ENCODE measurements at regions not wholly inside any gene's neighbourhood (a gene's known extent, or its start where the extent isn't known, plus 50 kb on each side); places are given as distances from the start of the nearest gene placed in this dataset.

GRCh38 chr16:24668481-24669061, 60.9 kb upstream of the TNRC6A start:
- Histone ChIP-seq H3K27ac (no peak overlapping the region), H3K79me2 (ENCODE audit: low read depth) (no peaks in the 10 kb centered on the region), H3K4me2 (no peak overlapping the region), H3K27me3 (ENCODE audit: insufficient read depth, low read depth) (no peaks in the 10 kb centered on the region), H3K4me1 (replicated peaks; ENCODE audit: insufficient read depth) (peaks cover 12% of the 10 kb centered on the region; the same call in 1 of the 2 replicates), H3K36me3 (ENCODE audit: low read depth) (no peaks in the 10 kb centered on the region), H3K9me2 (ENCODE audit: insufficient read depth) (no peaks in the 10 kb centered on the region), H4K20me1 (ENCODE audit: insufficient read depth) (no peaks in the 10 kb centered on the region), H2AFZ (no peak overlapping the region), H3F3A (ENCODE audit: insufficient read depth, low read depth) (peaks cover 19% of the 10 kb centered on the region; the same call in 1 of the 2 replicates), H3K9me3 (ENCODE audit: insufficient read depth, low read depth) (no peaks in the 10 kb centered on the region), H3K4me3 (no peak overlapping the region)
- TF ChIP-seq CTCF (conservative IDR thresholded peaks at IDR 0.05) = no peak
- no peak for TF ChIP-seq EZH2 (IDR thresholded peaks at IDR 0.05; ENCODE audit: low read depth)
- POLR2A ChIA-PET (ENCODE audit: unreplicated experiment) = interaction anchor here (0.6 kb wide), 1 partner anchor 12 kb away, joined by 8 read pairs; no protein-coding TSS in a partner anchor
- DNase-seq = no peak
- intact Hi-C loops (cut with micrococcal nuclease; ENCODE audit: unreplicated experiment) = no loop called here
- BruUV-seq (replicated peaks) = no TSS peak
- CTCF ChIA-PET = no interaction called here

- no peaks in the 10 kb centered on the region for H3K9me3 ChIP-seq (ENCODE audit: insufficient read depth, low read depth)
- DNase-seq = no peak
- H3F3A ChIP-seq (ENCODE audit: insufficient read depth, low read depth) = peaks cover 19% of the 10 kb centered on the region; the same call in 1 of the 2 replicates
- H2AFZ ChIP-seq = no peak overlapping the region
- intact Hi-C loops (cut with micrococcal nuclease; ENCODE audit: unreplicated experiment) = no loop called here
- TF ChIP-seq CTCF (conservative IDR thresholded peaks at IDR 0.05) = no peak
- no peak for TF ChIP-seq EZH2 (IDR thresholded peaks at IDR 0.05; ENCODE audit: low read depth)
- H4K20me1 ChIP-seq (ENCODE audit: insufficient read depth) = no peaks in the 10 kb centered on the region
- H3K4me2 ChIP-seq = no peak overlapping the region
- peaks cover 12% of the 10 kb centered on the region; the same call in 1 of the 2 replicates for H3K4me1 ChIP-seq (replicated peaks; ENCODE audit: insufficient read depth)
- ChIA-PET CTCF (no interaction called here), POLR2A (ENCODE audit: unreplicated experiment) (interaction anchor here (0.7 kb wide), 1 partner anchor 11 kb away, joined by 4 read pairs; no protein-coding TSS in a partner anchor)
- no peaks in the 10 kb centered on the region for H3K9me2 ChIP-seq (ENCODE audit: insufficient read depth)
- no peaks in the 10 kb centered on the region for H3K79me2 ChIP-seq (ENCODE audit: low read depth)
- H3K27ac ChIP-seq = no peak overlapping the region
- H3K36me3 ChIP-seq (ENCODE audit: low read depth) = no peaks in the 10 kb centered on the region
- no TSS peak for BruUV-seq (replicated peaks)
- H3K4me3 ChIP-seq = no peak overlapping the region
- H3K27me3 ChIP-seq (ENCODE audit: insufficient read depth, low read depth) = no peaks in the 10 kb centered on the region
Observed at GRCh38 chr16:24670623-24671454, 58.6 kb upstream of the TNRC6A start.

- intact Hi-C loops (cut with micrococcal nuclease; ENCODE audit: unreplicated experiment) = no loop called here
- no peaks in the 10 kb centered on the region for H3K79me2 ChIP-seq (ENCODE audit: low read depth)
- H4K20me1 ChIP-seq (ENCODE audit: insufficient read depth) = no peaks in the 10 kb centered on the region
- H3K36me3 ChIP-seq (ENCODE audit: low read depth) = no peaks in the 10 kb centered on the region
- POLR2A ChIA-PET (ENCODE audit: unreplicated experiment) = no interaction called here
- H3K9me3 ChIP-seq (ENCODE audit: insufficient read depth, low read depth) = no peaks in the 10 kb centered on the region
- no peaks in the 10 kb centered on the region for H3K9me2 ChIP-seq (ENCODE audit: insufficient read depth)
- no peak overlapping the region for H3K27ac ChIP-seq
- CTCF ChIA-PET = no interaction called here
- no peak overlapping the region for H3K4me3 ChIP-seq
- H3K27me3 ChIP-seq (ENCODE audit: insufficient read depth, low read depth) = no peaks in the 10 kb centered on the region
- no TSS peak for BruUV-seq (replicated peaks)
- H2AFZ ChIP-seq = no peak overlapping the region
- H3K4me1 ChIP-seq (replicated peaks; ENCODE audit: insufficient read depth) = peaks cover 12% of the 10 kb centered on the region; the same call in 1 of the 2 replicates
- no peak overlapping the region for H3K4me2 ChIP-seq
- no peak for DNase-seq
- TF ChIP-seq EZH2 (IDR thresholded peaks at IDR 0.05; ENCODE audit: low read depth) (no peak), CTCF (conservative IDR thresholded peaks at IDR 0.05) (no peak)
- H3F3A ChIP-seq (ENCODE audit: insufficient read depth, low read depth) = peaks cover 19% of the 10 kb centered on the region; the same call in 1 of the 2 replicates
Observed at GRCh38 chr16:24671455-24671954, 57.9 kb upstream of the TNRC6A start.

Data from PC-9 (cell line).